ENCODE measurements at regions not wholly inside any gene's neighbourhood (a gene's known extent, or its start where the extent isn't known, plus 50 kb on each side); places are given as distances from the start of the nearest gene placed in this dataset.

DNA sequence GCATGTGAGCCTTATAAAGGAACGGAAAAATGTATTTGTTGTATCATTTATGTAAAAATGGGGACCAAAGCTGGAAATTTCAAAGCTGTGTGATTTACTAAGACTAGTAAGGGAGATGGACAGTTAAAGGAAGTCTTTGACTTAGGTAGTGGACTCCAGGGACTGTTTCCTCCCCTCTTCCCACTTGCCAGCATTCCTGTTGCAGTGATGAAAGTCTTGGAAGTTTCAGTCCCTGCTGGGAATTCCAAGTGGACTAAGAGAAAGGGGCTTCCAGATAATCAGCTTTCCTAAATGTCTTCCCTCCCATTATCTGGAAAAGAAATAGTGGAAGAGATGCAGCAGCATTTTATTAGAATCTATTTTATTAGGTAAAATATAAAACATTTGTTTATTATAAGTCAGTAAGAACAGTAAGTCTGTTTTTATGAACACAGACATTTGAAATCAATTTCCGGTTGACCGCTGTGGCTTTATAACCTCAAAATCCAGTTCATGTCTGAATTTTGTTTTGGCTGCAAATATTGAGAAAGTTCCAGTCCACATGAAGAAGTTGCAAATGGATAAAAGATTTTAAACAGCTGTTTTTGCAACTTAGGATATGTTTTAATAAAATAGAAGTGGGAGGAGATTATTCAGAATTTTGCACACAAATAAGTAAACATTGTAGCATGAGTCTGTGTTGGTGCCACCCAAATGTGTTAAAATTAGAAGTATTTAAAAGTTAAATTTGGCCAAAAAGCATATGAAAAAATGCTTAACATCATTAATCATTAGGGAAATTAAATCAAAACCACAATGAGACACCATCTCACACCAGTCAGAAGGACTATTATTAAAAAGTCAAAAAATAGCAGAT is 141.8 kb downstream of the IL20RB start:
- in situ Hi-C loops (cut with HindIII; ENCODE audit: low pct_unique_long_range_greater_than_20kb, low sequenced_read_pairs), result no loop called here
- TF ChIP-seq JUND (IDR thresholded peaks at IDR 0.05; ENCODE audit: low read depth), result no peak

DNA sequence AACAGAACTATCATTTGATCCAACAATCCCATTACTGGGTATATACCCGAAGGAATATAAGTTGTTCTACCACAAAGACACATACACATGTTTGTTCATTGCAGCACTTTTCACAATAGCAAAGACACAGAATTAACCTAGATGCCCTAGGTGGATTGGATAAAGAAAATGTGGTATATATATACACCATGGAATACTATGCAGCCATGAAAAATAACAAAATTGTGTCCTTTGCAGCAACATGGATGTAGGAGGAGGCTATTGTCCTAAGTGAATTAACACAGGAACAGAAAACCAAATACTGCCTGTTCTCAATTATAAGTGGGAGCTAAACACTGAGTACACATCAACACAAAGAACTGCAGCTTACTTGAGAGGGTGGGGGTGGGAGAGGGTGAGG is 142.5 kb downstream of the IL20RB start:
- in situ Hi-C loops (cut with HindIII; ENCODE audit: low pct_unique_long_range_greater_than_20kb, low sequenced_read_pairs), result no loop called here
- TF ChIP-seq JUND (IDR thresholded peaks at IDR 0.05; ENCODE audit: low read depth), result no peak
- no peak for DNase-seq (ENCODE audit: low read depth in 1 of 2, low spot score in 1 of 2)

More for the DNA sequence above, 141.8 kb downstream of the IL20RB start:
- DNase-seq (ENCODE audit: low read depth in 1 of 2, low spot score in 1 of 2), result no peak

DNA sequence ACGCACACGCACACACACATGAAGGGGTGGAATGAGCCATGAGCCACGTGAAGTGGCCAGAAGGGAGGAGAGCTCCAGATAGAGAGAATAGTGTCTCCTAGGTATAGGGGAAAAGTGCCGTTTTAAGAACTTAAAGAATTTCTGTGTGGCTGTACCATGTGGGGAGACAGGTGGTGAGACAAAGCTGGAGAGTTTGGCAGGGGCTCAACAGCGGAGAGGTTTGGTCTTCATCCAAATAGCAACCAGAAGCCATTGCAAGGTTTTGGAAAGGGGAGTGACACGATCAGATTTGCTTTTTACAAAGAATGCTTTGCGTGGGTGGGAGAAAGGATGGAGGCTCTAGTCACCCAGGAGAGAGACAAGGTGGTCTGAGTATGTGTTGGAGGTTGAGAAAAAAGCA is 146.0 kb downstream of the IL20RB start:
- TF ChIP-seq JUND (IDR thresholded peaks at IDR 0.05; ENCODE audit: low read depth), result no peak
- in situ Hi-C loops (cut with HindIII; ENCODE audit: low pct_unique_long_range_greater_than_20kb, low sequenced_read_pairs), result no loop called here
- no peak for DNase-seq (ENCODE audit: low read depth in 1 of 2, low spot score in 1 of 2)

DNA sequence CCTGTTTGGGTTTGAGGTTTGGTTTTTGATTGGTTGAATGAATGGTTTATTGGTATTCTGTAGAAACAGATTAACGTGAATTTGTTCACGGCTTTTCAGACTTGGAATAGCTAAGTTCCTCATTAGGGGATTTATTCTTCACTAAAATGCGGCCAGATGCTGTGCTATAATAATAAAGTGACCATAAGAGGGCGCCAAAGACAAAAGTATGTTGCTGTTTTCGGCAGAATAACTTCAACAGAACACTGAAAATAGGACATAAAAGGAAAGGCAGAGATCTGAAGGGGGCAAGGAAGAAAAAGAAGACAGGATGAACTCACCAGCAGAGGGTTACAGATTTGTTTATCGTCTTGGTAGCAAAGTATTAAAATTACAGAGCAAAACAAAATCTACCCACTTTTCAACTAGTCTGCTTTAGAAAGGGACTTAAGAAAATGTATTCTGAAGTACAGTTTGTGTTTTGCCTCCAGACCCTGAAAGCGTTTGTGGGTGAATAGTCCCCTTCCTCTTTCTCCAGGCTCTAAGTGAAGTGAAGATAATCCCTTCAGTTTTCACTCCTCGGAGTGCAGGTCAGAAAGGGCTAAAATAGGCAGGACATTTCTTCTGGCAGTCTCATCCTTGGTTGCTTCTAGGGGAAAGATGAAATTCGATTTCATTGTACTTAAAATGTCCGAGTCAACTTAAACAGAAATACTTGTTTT is 147.6 kb downstream of the IL20RB start:
- in situ Hi-C loops (cut with HindIII; ENCODE audit: low pct_unique_long_range_greater_than_20kb, low sequenced_read_pairs), result no loop called here
- peak; percentile 47 to 76 for DNase-seq (ENCODE audit: low read depth in 1 of 2, low spot score in 1 of 2)
- TF ChIP-seq JUND (IDR thresholded peaks at IDR 0.05; ENCODE audit: low read depth), result no peak

DNA sequence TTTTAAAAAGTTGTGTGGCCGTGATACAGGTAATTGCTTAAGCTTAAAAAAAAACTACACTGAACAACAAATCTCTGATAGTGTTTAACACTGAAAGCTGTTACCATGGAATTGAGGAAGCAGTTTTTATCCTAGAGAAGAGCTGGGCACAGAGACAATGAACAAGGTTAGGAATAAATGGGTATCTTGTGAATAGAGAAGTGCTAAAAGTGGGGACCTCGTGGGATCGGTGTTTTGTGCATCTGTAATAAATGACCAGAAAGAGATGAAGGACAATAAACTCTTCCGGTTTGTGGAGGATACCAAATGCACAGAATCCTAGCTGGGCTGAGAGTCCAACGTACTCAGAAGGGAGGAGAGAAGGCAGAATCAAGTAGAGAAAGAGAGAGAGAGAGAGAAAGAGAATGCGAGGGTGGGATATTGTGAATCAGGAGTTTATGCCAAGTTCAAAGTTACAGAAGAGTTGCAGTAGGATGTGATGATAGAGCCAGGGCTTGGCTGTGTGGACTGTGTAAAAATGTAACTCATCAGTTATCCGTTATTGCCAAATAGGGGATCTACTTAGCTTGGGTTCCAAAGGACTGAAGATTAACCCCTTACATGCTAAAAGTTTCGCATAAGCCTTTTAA is 148.9 kb downstream of the IL20RB start:
- TF ChIP-seq JUND (IDR thresholded peaks at IDR 0.05; ENCODE audit: low read depth), result no peak
- in situ Hi-C loops (cut with HindIII; ENCODE audit: low pct_unique_long_range_greater_than_20kb, low sequenced_read_pairs), result no loop called here
- no peak for DNase-seq (ENCODE audit: low read depth in 1 of 2, low spot score in 1 of 2)

DNA sequence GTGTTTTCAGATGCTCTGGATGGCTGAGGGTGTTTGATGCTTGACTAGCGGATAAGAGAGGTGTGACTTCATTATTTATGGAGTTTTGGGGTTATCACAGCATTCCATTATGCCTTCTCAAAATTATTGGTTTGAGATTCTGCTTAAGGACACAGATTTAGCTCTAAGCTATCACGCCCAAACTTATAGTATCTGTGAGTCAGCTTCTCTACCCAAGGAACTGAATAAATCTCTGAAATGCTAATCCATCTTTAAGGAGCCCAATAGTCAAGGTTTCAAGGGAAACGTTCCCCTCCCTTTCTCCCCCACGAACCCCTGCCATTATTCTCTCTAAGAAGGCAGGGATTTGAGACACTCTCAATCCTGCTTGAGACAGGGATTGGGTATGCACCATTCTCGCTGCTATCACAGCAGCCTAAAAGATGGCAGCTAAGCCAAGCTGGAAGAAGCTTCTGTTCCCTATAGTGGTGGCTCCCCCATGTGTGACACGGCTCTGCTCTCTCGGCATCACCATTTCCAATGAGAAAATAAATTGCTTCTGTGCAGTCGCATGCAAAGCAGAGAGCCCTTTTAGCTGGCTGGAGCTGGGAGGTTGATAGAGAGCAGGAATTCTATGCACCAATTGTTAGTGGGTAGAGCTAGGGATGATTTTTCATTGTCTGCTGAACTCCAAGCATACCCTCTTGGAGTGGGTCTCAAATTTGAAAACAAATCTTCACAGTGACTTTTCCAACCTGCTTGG is 151.1 kb downstream of the IL20RB start:
- in situ Hi-C loops (cut with HindIII; ENCODE audit: low pct_unique_long_range_greater_than_20kb, low sequenced_read_pairs), result no loop called here
- no peak for TF ChIP-seq JUND (IDR thresholded peaks at IDR 0.05; ENCODE audit: low read depth)
- no peak for DNase-seq (ENCODE audit: low read depth in 1 of 2, low spot score in 1 of 2)

DNA sequence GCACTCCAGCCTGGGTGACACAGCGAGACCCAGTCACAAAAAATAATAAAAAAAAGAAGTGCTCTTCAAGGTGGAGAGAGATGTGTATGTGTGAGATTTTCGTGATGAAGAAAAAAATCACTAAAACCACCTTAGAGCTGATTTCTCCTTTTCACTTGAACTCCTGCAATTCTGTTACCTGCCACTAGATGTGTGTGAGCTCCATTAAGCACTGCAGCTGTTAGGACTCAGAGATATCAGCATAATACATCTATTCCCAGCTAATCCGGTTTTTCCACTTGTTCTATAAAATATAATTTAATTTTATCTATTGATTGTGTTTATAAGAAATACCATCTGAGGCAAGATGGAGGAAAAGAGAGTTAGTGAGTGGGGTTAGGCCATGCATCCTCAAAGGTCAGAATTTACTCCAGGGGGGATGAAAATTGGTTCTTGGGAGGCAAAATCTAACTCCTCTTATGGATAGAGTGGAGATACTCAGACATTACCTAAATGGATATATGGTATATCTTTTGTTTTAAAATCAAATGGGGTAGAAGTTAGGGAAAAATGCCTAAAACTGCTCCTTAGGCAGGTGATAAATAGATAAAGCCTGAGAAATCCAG is 152.7 kb downstream of the IL20RB start:
- TF ChIP-seq JUND (IDR thresholded peaks at IDR 0.05; ENCODE audit: low read depth), result no peak
- peak; percentile 42 to 74 for DNase-seq (ENCODE audit: low read depth in 1 of 2, low spot score in 1 of 2)
- in situ Hi-C loops (cut with HindIII; ENCODE audit: low pct_unique_long_range_greater_than_20kb, low sequenced_read_pairs), result no loop called here

DNA sequence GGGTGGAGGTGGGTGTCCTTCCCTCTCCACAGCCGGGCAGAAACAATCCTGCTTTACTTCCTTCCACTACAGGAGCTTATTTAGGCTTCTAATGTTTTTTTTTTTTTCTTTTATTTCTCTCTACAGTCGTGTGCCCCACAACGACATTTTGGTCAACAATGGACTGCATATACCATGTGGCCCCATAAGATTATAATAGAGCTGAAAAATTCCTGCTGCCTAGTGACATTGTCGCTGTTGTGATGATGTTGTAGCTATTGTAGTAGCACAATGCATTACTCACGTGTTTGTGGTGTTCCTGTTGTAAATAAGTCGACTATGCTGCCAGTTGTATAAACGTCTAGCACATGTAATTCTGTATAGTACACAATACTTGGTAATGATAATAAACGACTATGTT is 153.7 kb downstream of the IL20RB start:
- in situ Hi-C loops (cut with HindIII; ENCODE audit: low pct_unique_long_range_greater_than_20kb, low sequenced_read_pairs), result no loop called here
- TF ChIP-seq JUND (IDR thresholded peaks at IDR 0.05; ENCODE audit: low read depth), result no peak
- DNase-seq (ENCODE audit: low read depth in 1 of 2, low spot score in 1 of 2), result no peak

DNA sequence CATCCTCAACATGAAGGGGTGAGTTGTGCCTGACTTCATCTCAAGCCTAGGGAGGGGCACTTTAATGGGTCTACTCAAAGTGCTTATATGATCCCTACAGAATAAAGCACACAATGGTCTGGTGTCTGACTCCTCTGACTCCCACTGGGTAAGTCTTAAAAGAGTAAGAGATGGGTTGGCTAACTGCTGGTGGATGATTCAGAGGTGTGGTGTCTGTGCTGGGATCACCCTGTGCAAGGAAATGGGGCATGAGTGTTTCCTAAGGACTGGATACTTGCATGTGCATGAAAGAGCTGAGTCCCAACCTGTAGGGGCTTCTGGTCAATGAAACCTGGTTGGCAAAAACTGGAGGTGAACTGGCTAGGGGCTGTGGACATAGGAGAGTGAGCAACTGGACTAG is 158.8 kb downstream of the IL20RB start:
- in situ Hi-C loops (cut with HindIII; ENCODE audit: low pct_unique_long_range_greater_than_20kb, low sequenced_read_pairs), result no loop called here
- DNase-seq (ENCODE audit: low read depth in 1 of 2, low spot score in 1 of 2), result no peak
- no peak for TF ChIP-seq JUND (IDR thresholded peaks at IDR 0.05; ENCODE audit: low read depth)

DNA sequence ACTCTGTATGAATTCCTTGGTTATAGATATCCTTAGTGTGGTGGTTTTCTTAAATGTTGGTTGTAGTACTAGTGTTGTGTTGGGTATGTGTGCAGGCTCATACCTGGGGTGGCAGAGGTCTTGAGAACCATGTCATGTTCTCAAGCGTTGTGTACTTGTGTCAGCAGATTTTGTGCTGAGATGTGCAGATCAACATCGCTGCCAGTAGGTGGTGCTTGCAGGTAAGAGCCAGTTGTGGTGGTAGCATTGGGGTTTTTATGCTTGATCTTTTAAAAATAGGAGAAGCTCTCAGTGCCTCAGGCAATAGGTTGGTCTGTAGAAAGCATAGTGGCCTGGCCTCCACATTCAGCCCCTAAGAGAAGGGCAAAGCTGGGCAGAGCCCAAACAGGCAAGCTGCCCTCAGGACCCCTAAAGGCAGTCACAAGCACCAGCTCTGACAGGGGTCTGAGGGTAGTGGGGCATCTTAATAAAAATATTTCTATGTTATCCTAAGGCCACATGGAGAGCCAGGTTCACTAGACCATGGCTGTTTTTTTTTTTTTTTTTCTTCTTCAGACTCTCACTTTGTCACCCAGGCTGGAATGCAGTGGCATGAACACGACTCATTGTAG is 164.0 kb downstream of the IL20RB start:
- TF ChIP-seq JUND (IDR thresholded peaks at IDR 0.05; ENCODE audit: low read depth), result no peak
- in situ Hi-C loops (cut with HindIII; ENCODE audit: low pct_unique_long_range_greater_than_20kb, low sequenced_read_pairs), result no loop called here

DNA sequence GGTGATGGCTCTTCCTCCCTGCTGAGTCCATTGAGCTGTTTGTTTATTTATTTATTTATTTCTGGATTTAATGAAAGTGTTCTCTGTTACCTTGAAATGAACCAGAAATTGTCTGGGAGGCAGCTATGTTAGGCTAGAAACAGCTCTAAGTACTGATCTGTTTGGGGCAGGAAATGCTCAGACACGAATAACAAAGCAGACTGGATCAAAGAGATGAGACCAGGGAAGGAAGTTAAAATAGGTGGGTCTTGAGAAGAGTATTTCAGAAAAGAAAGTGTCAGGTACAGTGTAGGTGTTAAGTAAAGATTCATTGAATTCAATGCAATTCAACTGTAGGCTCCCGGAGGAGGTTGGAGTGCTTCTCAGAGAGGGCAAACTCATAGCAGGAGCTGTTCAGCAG is 173.3 kb downstream of the IL20RB start:
- in situ Hi-C loops (cut with HindIII; ENCODE audit: low pct_unique_long_range_greater_than_20kb, low sequenced_read_pairs), result no loop called here
- TF ChIP-seq JUND (IDR thresholded peaks at IDR 0.05; ENCODE audit: low read depth), result no peak
- no peak for DNase-seq (ENCODE audit: low read depth in 1 of 2, low spot score in 1 of 2)

More for the DNA sequence above, 164.0 kb downstream of the IL20RB start:
- DNase-seq (ENCODE audit: low read depth in 1 of 2, low spot score in 1 of 2), result peak; percentile 33 to 86

DNA sequence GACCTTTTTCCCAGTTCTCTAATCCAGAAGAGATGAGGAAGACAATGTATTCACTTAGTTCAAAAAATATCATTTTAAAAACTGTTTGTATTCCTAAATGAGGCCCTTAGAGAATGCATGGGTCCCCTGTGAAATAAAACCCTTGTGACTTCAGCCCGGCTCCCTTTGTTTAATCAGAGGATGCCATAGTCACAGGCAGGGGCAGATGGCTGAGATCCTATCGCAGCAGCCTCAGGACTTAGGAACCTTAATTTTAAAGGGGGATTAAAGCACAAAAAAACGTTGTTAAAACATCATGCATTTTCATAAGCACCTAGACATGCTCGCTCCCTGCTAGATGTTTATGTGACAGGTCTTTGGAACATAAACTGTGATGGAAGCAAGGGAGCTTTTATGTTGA is 176.6 kb downstream of the IL20RB start:
- TF ChIP-seq JUND (IDR thresholded peaks at IDR 0.05; ENCODE audit: low read depth), result no peak
- DNase-seq (ENCODE audit: low read depth in 1 of 2, low spot score in 1 of 2), result no peak
- in situ Hi-C loops (cut with HindIII; ENCODE audit: low pct_unique_long_range_greater_than_20kb, low sequenced_read_pairs), result no loop called here

All from T47D (cell line).